ENCODE measurements at regions not wholly inside any gene's neighbourhood (a gene's known extent, or its start where the extent isn't known, plus 50 kb on each side); places are given as distances from the start of the nearest gene placed in this dataset.

DNA sequence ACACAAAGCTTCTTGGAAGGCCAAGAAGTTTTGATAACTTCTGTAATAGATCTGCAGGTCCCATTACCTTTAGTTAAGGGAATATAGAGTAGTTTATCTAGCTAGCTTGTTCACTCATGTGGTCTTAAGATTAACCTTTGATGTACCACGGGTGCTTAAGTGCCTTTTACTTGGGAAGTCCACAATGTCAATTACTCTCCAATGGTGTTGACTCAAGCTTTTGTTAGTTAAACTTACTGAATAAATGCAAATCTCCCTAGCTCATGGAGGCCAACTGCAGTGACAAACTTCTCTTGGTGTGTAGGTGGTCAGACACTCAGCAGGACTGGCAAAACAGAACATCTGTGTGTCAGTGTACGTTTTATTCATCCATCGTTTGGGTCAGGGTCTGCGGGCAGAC lies 501.5 kb downstream of the ELAVL2 start:
- intact Hi-C loops (cut with DNase I) = no loop called here
- ATAC-seq (ENCODE audit: poor library complexity) (no peak), DNase-seq (no peak)

- intact Hi-C loops (cut with DNase I) = no loop called here
- no peak for DNase-seq
- no peak for ATAC-seq (ENCODE audit: poor library complexity)
Observed at GRCh38 chr9:23326597-23326996, 499.4 kb downstream of the ELAVL2 start.

GRCh38 chr9:23341346-23341745 lies 484.7 kb downstream of the ELAVL2 start:
- ATAC-seq (ENCODE audit: poor library complexity) = no peak
- no peak for DNase-seq
- intact Hi-C loops (cut with DNase I) = no loop called here

DNA sequence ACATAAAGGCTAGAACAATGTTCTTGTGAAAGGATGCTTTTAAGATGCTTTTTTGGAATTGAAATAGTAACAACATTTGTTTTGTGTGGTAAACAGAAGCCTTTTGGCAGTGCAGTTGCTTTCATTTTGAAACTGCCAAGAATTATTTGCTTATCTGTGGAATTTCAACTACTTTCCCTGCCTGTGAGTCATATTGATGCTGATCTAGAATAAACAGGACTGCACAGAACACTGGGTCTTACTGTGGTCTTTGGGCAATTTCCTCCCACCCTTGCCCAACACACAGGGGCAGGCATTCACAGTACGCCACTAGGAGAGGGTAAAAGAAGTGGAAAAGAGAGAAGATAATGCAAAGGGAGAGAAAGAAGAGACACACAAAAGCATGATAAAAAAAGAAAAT lies 483.7 kb downstream of the ELAVL2 start:
- ATAC-seq (ENCODE audit: poor library complexity) = no peak
- intact Hi-C loops (cut with DNase I) = no loop called here

GRCh38 chr9:23343226-23343625 lies 482.8 kb downstream of the ELAVL2 start:
- ATAC-seq (ENCODE audit: poor library complexity) = no peak
- intact Hi-C loops (cut with DNase I) = no loop called here
- no peak for DNase-seq

More for the DNA sequence above, 483.7 kb downstream of the ELAVL2 start:
- DNase-seq = no peak

- intact Hi-C loops (cut with DNase I) = loop anchor here (2.0 kb wide), 1 partner anchor 18 kb away; no protein-coding TSS in a partner anchor
- no peak for DNase-seq
- ATAC-seq (ENCODE audit: poor library complexity) = no peak
Observed at GRCh38 chr9:23361096-23361495, 464.9 kb downstream of the ELAVL2 start.

GRCh38 chr9:23372703-23373102 lies 453.3 kb downstream of the ELAVL2 start:
- intact Hi-C loops (cut with DNase I) = no loop called here
- no peak for ATAC-seq (ENCODE audit: poor library complexity)
- no peak for DNase-seq

DNA sequence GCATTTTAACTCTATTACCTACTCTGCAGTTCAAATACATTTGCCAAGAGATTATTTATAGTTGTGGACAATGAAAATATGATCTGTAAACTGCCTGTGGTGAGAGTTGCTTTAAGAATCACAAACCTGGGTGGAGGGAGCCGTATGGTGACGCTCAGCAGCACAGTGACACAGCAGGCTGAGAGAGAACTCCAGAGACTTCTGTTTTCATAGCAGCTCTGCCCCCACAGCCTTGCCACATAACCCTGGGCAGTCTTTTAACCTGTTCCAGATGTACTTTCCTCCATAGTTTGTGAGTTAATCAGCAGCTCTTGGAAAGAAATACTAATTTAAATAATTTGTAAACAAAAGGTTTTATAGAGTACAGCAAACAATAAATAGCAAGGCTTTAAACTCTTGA lies 450.5 kb downstream of the ELAVL2 start:
- DNase-seq (no peak), ATAC-seq (ENCODE audit: poor library complexity) (no peak)
- intact Hi-C loops (cut with DNase I) = no loop called here

DNA sequence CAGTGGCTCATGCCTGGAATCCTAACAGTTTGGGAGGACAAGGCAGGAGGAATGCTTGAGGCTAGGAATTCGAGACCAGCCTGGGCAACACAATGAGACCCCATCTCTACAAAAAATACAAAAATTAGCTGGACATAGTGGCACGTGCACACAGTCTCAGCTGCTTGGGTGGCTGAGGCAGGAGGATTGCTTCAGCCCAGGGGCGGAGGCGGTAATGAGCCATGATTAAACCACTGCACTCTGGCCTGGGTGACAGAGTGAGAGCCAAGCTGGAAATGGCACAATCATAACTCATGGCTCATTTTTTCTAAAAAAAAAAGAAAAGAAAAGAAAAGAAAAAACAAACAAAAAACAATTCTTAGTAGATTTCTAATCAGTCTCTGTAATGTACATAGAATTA lies 446.2 kb downstream of the ELAVL2 start:
- DNase-seq = no peak
- intact Hi-C loops (cut with DNase I) = loop anchor here (2.0 kb wide), 1 partner anchor 19 kb away; no protein-coding TSS in a partner anchor
- ATAC-seq (ENCODE audit: poor library complexity) = no peak

- intact Hi-C loops (cut with DNase I) = no loop called here
- no peak for DNase-seq
- no peak for ATAC-seq (ENCODE audit: poor library complexity)
Observed at GRCh38 chr9:23380821-23381220, 445.2 kb downstream of the ELAVL2 start.

- intact Hi-C loops (cut with DNase I) = no loop called here
Observed at GRCh38 chr9:23382418-23382817, 443.6 kb downstream of the ELAVL2 start.

DNA sequence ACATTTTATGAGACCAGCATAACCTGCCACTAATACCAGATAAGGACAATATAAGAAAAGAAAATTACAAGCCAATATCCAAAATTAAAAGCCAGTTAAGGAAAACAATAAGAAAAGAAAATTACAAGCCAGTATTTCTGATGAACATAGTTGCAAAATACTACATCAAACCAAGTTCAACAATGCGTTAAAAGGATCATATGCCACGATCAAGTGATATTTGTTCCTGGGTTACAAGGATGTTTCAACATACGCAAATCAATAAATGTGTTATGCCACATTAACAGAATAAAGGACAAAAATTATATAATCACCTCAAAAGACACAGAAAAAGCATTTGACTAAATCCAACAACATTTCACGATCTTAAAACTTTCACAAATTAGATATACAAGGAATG lies 431.9 kb downstream of the ELAVL2 start:
- no peak for ATAC-seq (ENCODE audit: poor library complexity)
- intact Hi-C loops (cut with DNase I) = no loop called here
- no peak for DNase-seq

More at GRCh38 chr9:23382418-23382817, 443.6 kb downstream of the ELAVL2 start:
- ATAC-seq (ENCODE audit: poor library complexity) (no peak), DNase-seq (no peak)

DNA sequence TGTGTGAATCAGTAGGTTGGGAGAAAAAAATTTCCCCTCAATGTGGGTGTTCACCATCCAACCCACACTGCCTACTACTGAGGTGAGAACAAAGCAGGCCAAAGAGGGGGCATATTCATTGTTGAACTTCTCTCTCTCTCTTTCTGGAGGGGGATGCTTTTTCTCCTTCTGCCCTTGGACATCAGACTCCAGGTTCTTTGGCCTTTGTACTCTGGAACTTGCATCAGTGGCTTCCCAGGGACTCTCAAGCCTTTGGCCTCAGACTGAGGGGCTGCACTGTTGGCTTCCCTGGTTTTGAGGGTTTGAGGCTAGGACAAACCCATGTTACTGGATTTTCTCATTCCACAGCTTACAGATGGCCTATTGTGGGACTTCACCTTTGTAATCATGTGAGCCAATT lies 417.2 kb downstream of the ELAVL2 start:
- intact Hi-C loops (cut with DNase I) = no loop called here
- ATAC-seq (ENCODE audit: poor library complexity) (no peak), DNase-seq (no peak)

GRCh38 chr9:23412046-23412445 lies 414.0 kb downstream of the ELAVL2 start:
- DNase-seq = no peak
- no peak for ATAC-seq (ENCODE audit: poor library complexity)
- intact Hi-C loops (cut with DNase I) = no loop called here

DNA sequence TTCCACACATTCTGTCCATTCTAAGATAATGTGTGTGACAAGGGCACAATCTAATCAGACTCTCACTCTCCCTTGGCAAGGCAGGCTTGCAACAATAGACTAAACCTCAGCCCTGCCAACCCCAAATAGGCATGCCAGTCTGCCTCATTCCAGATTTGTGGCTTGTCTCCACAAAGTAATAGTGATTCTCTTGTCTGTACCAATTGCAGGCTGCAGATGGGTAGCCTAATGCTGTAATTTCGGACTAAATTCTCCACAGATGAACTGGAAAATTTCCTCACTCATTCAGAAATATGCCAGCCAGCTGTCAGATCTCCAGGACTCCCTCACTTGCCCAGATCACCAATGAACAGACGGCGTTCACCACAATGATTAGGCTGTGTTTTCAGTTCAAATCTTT lies 413.6 kb downstream of the ELAVL2 start:
- ATAC-seq (ENCODE audit: poor library complexity) = no peak
- intact Hi-C loops (cut with DNase I) = no loop called here
- DNase-seq = no peak

GRCh38 chr9:23413541-23413940 lies 412.5 kb downstream of the ELAVL2 start:
- ATAC-seq (ENCODE audit: poor library complexity) (no peak), DNase-seq (no peak)
- intact Hi-C loops (cut with DNase I) = no loop called here

DNA sequence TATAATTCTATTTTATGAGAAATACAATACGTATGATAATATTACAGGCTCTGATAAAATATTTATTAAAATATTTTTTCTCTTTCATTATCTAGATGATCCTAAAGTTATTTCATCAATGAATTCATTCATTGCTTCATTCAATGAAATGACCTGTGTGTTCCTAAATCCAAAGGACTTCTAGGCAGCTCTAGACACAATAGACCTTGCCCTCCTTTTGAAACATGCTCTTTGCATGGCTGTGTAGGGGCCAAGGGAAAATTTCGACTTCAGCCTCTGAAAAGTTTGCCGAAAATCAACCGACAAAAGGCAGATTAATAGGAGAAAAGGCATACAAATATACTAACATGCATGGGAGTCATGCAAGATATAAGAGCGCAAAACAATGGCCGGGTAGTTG lies 402.0 kb downstream of the ELAVL2 start:
- no peak for DNase-seq
- intact Hi-C loops (cut with DNase I) = no loop called here
- ATAC-seq (ENCODE audit: poor library complexity) = no peak

- no peak for DNase-seq
- intact Hi-C loops (cut with DNase I) = no loop called here
Observed at GRCh38 chr9:23426144-23426543, 399.9 kb downstream of the ELAVL2 start.

GRCh38 chr9:23431459-23431858 lies 394.6 kb downstream of the ELAVL2 start:
- ATAC-seq (ENCODE audit: poor library complexity) = no peak
- no peak for DNase-seq
- intact Hi-C loops (cut with DNase I) = no loop called here

More at GRCh38 chr9:23426144-23426543, 399.9 kb downstream of the ELAVL2 start:
- ATAC-seq (ENCODE audit: poor library complexity) = no peak

GRCh38 chr9:23434654-23435053 lies 391.4 kb downstream of the ELAVL2 start:
- ATAC-seq (ENCODE audit: poor library complexity) (no peak), DNase-seq (no peak)
- intact Hi-C loops (cut with DNase I) = no loop called here

GRCh38 chr9:23438299-23438907 lies 387.6 kb downstream of the ELAVL2 start:
- ATAC-seq (ENCODE audit: poor library complexity) = no peak
- no peak for DNase-seq
- intact Hi-C loops (cut with DNase I) = no loop called here
